ENCODE measurements at regions not wholly inside any gene's neighbourhood (a gene's known extent, or its start where the extent isn't known, plus 50 kb on each side); places are given as distances from the start of the nearest gene placed in this dataset.

DNA sequence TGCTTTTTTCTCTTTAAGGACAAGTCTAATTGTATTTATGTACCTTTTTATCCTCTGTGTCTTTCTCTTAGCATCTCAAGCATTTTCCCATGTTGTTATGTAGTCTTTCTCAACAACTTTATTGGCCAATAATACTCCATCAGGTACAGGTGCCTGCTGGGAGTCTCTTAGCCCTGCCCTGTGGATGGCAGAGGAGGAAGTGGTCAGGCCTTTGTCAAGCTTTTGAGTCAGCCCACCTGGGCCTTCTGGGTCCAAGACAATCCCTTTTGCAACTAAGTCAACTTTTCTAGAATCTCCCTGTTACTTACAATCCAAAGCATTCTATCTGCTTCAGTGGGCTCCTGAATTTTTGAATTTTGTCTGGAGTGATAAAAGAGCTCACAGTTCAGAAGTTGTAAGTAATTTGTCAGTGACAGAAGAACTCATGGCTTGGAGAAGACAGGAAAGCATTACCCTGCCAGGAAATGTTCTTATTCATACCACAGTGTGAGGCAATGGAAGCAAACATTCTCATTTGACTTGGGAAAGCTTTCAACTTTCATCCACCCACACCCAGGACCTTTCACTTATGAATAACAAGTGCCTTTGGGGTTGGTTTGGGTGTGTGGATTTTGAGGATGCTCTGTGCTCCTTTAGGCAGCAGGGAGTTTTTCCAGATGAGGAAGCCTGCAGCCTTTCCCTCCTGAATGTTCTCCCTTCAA is 200.0 kb upstream of the S1PR3 start:
- no peaks in the 10 kb centered on the region for H3F3A ChIP-seq (ENCODE audit: insufficient read depth, low read length)
- H3K9me3 ChIP-seq (replicated peaks; ENCODE audit: insufficient read depth, low read length): no peaks in the 10 kb centered on the region
- H3K27me3 ChIP-seq (replicated peaks; ENCODE audit: insufficient read depth, low read length): no peaks in the 10 kb centered on the region
- no peaks in the 10 kb centered on the region for H3K79me2 ChIP-seq (ENCODE audit: low read length)
- TF ChIP-seq EZH2 (optimal IDR thresholded peaks at IDR 0.05; ENCODE audit: low read depth, low read length): no peak
- TF ChIP-seq, protein P1, sequence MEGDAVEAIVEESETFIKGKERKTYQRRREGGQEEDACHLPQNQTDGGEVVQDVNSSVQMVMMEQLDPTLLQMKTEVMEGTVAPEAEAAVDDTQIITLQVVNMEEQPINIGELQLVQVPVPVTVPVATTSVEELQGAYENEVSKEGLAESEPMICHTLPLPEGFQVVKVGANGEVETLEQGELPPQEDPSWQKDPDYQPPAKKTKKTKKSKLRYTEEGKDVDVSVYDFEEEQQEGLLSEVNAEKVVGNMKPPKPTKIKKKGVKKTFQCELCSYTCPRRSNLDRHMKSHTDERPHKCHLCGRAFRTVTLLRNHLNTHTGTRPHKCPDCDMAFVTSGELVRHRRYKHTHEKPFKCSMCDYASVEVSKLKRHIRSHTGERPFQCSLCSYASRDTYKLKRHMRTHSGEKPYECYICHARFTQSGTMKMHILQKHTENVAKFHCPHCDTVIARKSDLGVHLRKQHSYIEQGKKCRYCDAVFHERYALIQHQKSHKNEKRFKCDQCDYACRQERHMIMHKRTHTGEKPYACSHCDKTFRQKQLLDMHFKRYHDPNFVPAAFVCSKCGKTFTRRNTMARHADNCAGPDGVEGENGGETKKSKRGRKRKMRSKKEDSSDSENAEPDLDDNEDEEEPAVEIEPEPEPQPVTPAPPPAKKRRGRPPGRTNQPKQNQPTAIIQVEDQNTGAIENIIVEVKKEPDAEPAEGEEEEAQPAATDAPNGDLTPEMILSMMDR (IDR thresholded peaks at IDR 0.05; ENCODE audit: low read length): no peak
- no peak for TF ChIP-seq EZH2phosphoT487 (IDR thresholded peaks at IDR 0.05; ENCODE audit: low read length)
- H3K4me1 ChIP-seq (ENCODE audit: low read length): no peaks in the 10 kb centered on the region
- H3K27ac ChIP-seq (ENCODE audit: low read length): no peak overlapping the region
- DNase-seq: no peak
- H3K36me3 ChIP-seq (replicated peaks; ENCODE audit: insufficient read depth, low read length): no peaks in the 10 kb centered on the region
- H2AFZ ChIP-seq (ENCODE audit: low read length): no peak overlapping the region
- no peak overlapping the region for H3K4me2 ChIP-seq (ENCODE audit: low read depth, low read length)
- no peaks in the 10 kb centered on the region for H4K20me1 ChIP-seq (ENCODE audit: insufficient read depth, low read length)
- no peak overlapping the region for H3K4me3 ChIP-seq (ENCODE audit: low read length)
- no peaks in the 10 kb centered on the region for H3K9me2 ChIP-seq (replicated peaks; ENCODE audit: insufficient read depth, low read length)
- H3K9ac ChIP-seq (ENCODE audit: low read length): no peak overlapping the region

DNA sequence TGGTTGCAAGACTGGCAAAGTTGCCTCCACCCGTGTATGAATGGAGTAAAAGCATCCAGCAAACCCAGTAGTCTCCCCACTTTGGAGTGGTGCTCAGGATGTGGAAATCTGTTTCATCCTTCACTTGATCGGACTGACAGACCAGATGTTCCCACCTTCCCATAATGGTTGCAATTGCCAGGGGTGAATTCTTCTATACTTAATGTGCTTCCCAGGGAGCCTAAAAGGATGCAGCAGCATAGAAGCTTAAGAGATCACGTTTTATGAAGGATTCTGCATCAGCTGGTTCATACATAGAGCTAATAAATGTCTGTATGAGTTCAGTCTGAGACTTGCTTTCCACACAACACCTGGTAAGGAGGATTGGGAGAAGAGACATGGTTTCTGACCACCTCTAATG is 198.8 kb upstream of the S1PR3 start:
- no peaks in the 10 kb centered on the region for H3K9me3 ChIP-seq (replicated peaks; ENCODE audit: insufficient read depth, low read length)

DNA sequence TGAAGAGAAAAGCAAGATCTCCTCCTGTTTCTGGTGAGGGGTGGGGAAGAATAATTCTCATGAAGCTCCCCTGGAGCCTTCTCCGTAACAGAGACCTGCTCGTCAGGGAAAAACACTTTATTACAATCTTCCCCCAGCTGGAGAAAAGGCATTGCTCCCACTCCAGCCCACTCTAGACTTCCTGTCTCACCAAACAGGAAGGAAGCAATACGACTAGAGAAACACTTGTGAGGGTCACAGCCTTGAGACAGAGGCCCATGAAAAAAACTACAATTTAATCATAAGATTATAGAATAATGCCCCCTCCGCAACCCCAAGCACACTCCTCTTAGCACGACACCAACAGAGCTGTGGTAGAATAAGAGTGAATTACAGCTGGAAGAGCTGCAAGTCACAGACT is 197.2 kb upstream of the S1PR3 start:
- Histone ChIP-seq H3K36me3 (replicated peaks; ENCODE audit: insufficient read depth, low read length) (no peaks in the 10 kb centered on the region), H4K20me1 (ENCODE audit: insufficient read depth, low read length) (no peaks in the 10 kb centered on the region), H3K9me2 (replicated peaks; ENCODE audit: insufficient read depth, low read length) (no peaks in the 10 kb centered on the region), H3K9me3 (replicated peaks; ENCODE audit: insufficient read depth, low read length) (no peaks in the 10 kb centered on the region), H3F3A (ENCODE audit: insufficient read depth, low read length) (no peaks in the 10 kb centered on the region), H3K9ac (ENCODE audit: low read length) (no peak overlapping the region), H3K79me2 (ENCODE audit: low read length) (no peaks in the 10 kb centered on the region), H3K27me3 (replicated peaks; ENCODE audit: insufficient read depth, low read length) (no peaks in the 10 kb centered on the region), H3K4me2 (ENCODE audit: low read depth, low read length) (no peak overlapping the region), H3K4me1 (ENCODE audit: low read length) (no peaks in the 10 kb centered on the region), H3K27ac (ENCODE audit: low read length) (no peak overlapping the region), H2AFZ (ENCODE audit: low read length) (no peak overlapping the region), H3K4me3 (ENCODE audit: low read length) (no peak overlapping the region)
- no peak for TF ChIP-seq EZH2 (optimal IDR thresholded peaks at IDR 0.05; ENCODE audit: low read depth, low read length)
- TF ChIP-seq, protein P1 (IDR thresholded peaks at IDR 0.05; ENCODE audit: low read length): no peak
- TF ChIP-seq EZH2phosphoT487 (IDR thresholded peaks at IDR 0.05; ENCODE audit: low read length): no peak
- DNase-seq: no peak

More for the DNA sequence above, 198.8 kb upstream of the S1PR3 start:
- no peak overlapping the region for H3K4me3 ChIP-seq (ENCODE audit: low read length)
- no peaks in the 10 kb centered on the region for H3F3A ChIP-seq (ENCODE audit: insufficient read depth, low read length)
- no peaks in the 10 kb centered on the region for H3K36me3 ChIP-seq (replicated peaks; ENCODE audit: insufficient read depth, low read length)
- H3K9me2 ChIP-seq (replicated peaks; ENCODE audit: insufficient read depth, low read length): no peaks in the 10 kb centered on the region
- H4K20me1 ChIP-seq (ENCODE audit: insufficient read depth, low read length): no peaks in the 10 kb centered on the region
- no peak overlapping the region for H3K9ac ChIP-seq (ENCODE audit: low read length)
- no peak overlapping the region for H2AFZ ChIP-seq (ENCODE audit: low read length)
- DNase-seq: no peak
- no peaks in the 10 kb centered on the region for H3K4me1 ChIP-seq (ENCODE audit: low read length)
- no peak overlapping the region for H3K27ac ChIP-seq (ENCODE audit: low read length)
- TF ChIP-seq EZH2 (optimal IDR thresholded peaks at IDR 0.05; ENCODE audit: low read depth, low read length) (no peak), EZH2phosphoT487 (IDR thresholded peaks at IDR 0.05; ENCODE audit: low read length) (no peak)
- TF ChIP-seq, protein P1 (IDR thresholded peaks at IDR 0.05; ENCODE audit: low read length): no peak
- no peaks in the 10 kb centered on the region for H3K27me3 ChIP-seq (replicated peaks; ENCODE audit: insufficient read depth, low read length)
- no peaks in the 10 kb centered on the region for H3K79me2 ChIP-seq (ENCODE audit: low read length)
- H3K4me2 ChIP-seq (ENCODE audit: low read depth, low read length): no peak overlapping the region
